ENCODE measurements at regions not wholly inside any gene's neighbourhood (a gene's known extent, or its start where the extent isn't known, plus 50 kb on each side); places are given as distances from the start of the nearest gene placed in this dataset.

DNA sequence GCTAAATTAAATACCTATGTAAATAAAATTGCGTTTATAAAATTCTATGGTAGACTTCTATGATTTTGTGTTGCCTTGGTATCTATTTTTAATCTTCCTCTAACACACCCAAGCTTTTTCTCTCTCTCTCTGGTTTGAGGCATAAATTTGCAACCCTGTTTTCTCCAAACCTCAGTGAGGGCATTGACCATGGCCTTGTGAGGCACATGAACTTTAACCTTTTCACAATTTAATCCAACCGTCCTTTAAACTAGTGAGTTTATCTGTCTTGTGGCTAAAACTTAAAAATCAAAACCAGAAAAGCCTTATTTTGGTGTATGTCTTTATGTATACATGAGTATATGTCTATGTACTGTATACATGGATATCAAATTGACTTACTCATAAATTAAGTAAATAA, 746.6 kb upstream of the B3GALT2 start:
- DNase-seq: no peak
- H3K36me3 ChIP-seq (ENCODE audit: control insufficient read depth, insufficient read depth, low read length): no peaks in the 10 kb centered on the region

GRCh38 chr1:193931356-193931755, 744.9 kb upstream of the B3GALT2 start:
- H3K9me3 ChIP-seq (ENCODE audit: control insufficient read depth in 2 of 2, low read length in 2 of 2): no peaks in the 10 kb centered on the region
- no peaks in the 10 kb centered on the region for H3K27me3 ChIP-seq (ENCODE audit: control insufficient read depth, insufficient read depth, low read length)
- ATAC-seq (ENCODE audit: low read depth in 2 of 2): no peak
- H3K4me3 Mint-ChIP-seq: no peak overlapping the region
- peaks cover 0 to 9% (median 2%) of the 10 kb centered on the region in 4 donors for H3K4me1 Mint-ChIP-seq
- no peaks in the 10 kb centered on the region for H3K27me3 Mint-ChIP-seq
- H3K36me3 Mint-ChIP-seq: no peaks in the 10 kb centered on the region
- DNase-seq: no peak
- no peak overlapping the region for H3K27ac ChIP-seq (ENCODE audit: insufficient read depth, low read length, poor library complexity, severe bottlenecking)
- H3K4me3 ChIP-seq (ENCODE audit: low read depth, low read length): no peak overlapping the region
- H3K36me3 ChIP-seq (ENCODE audit: control insufficient read depth, insufficient read depth, low read length): no peaks in the 10 kb centered on the region
- peaks cover 0 to 8% (median 2%) of the 10 kb centered on the region in 7 donors for H3K9me3 Mint-ChIP-seq
- no peak overlapping the region for H3K27ac Mint-ChIP-seq
- no peaks in the 10 kb centered on the region for H3K4me1 ChIP-seq (ENCODE audit: control insufficient read depth, insufficient read depth, low read length, poor library complexity, severe bottlenecking)

More for the DNA sequence above, 746.6 kb upstream of the B3GALT2 start:
- Mint-ChIP-seq H3K9me3 (peaks cover 0 to 3% (median 0%) of the 10 kb centered on the region in 7 donors), H3K4me1 (peaks cover 0 to 9% (median 2%) of the 10 kb centered on the region in 4 donors), H3K36me3 (no peaks in the 10 kb centered on the region), H3K4me3 (no peak overlapping the region), H3K27me3 (no peaks in the 10 kb centered on the region), H3K27ac (no peak overlapping the region)
- H3K4me1 ChIP-seq (ENCODE audit: control insufficient read depth, insufficient read depth, low read length, poor library complexity, severe bottlenecking): no peaks in the 10 kb centered on the region
- H3K4me3 ChIP-seq (ENCODE audit: low read depth, low read length): no peak overlapping the region
- H3K9me3 ChIP-seq (ENCODE audit: control insufficient read depth in 2 of 2, low read length in 2 of 2): no peaks in the 10 kb centered on the region
- H3K27ac ChIP-seq (ENCODE audit: insufficient read depth, low read length, poor library complexity, severe bottlenecking): no peak overlapping the region
- H3K27me3 ChIP-seq (ENCODE audit: control insufficient read depth, insufficient read depth, low read length): no peaks in the 10 kb centered on the region
- no peak for ATAC-seq (ENCODE audit: low read depth in 2 of 2)

GRCh38 chr1:193929374-193930033, 743.1 kb upstream of the B3GALT2 start:
- no peaks in the 10 kb centered on the region for H3K27me3 Mint-ChIP-seq
- peak overlapping the region in 1 of 4 donors; percentile 11 for H3K4me3 Mint-ChIP-seq
- H3K4me1 Mint-ChIP-seq: peaks cover 0 to 9% (median 2%) of the 10 kb centered on the region in 4 donors
- Histone ChIP-seq H3K4me3 (ENCODE audit: low read depth, low read length) (no peak overlapping the region), H3K27me3 (ENCODE audit: control insufficient read depth, insufficient read depth, low read length) (no peaks in the 10 kb centered on the region), H3K36me3 (ENCODE audit: control insufficient read depth, insufficient read depth, low read length) (no peaks in the 10 kb centered on the region), H3K27ac (ENCODE audit: insufficient read depth, low read length, poor library complexity, severe bottlenecking) (no peak overlapping the region), H3K4me1 (ENCODE audit: control insufficient read depth, insufficient read depth, low read length, poor library complexity, severe bottlenecking) (no peaks in the 10 kb centered on the region), H3K9me3 (ENCODE audit: control insufficient read depth in 2 of 2, low read length in 2 of 2) (no peaks in the 10 kb centered on the region)
- ATAC-seq (ENCODE audit: low read depth in 2 of 2) (no peak), DNase-seq (no peak)
- H3K36me3 Mint-ChIP-seq: no peaks in the 10 kb centered on the region
- H3K27ac Mint-ChIP-seq: peak overlapping the region in 1 of 3 donors; percentile 20
- peaks cover 0 to 8% (median 2%) of the 10 kb centered on the region in 7 donors for H3K9me3 Mint-ChIP-seq

- Histone ChIP-seq H3K4me3 (ENCODE audit: low read depth, low read length) (no peak overlapping the region), H3K27me3 (ENCODE audit: control insufficient read depth, insufficient read depth, low read length) (no peaks in the 10 kb centered on the region), H3K4me1 (ENCODE audit: control insufficient read depth, insufficient read depth, low read length, poor library complexity, severe bottlenecking) (no peaks in the 10 kb centered on the region), H3K36me3 (ENCODE audit: control insufficient read depth, insufficient read depth, low read length) (no peaks in the 10 kb centered on the region), H3K27ac (ENCODE audit: insufficient read depth, low read length, poor library complexity, severe bottlenecking) (no peak overlapping the region), H3K9me3 (ENCODE audit: control insufficient read depth in 2 of 2, low read length in 2 of 2) (no peaks in the 10 kb centered on the region)
- Mint-ChIP-seq H3K9me3 (peaks cover 0 to 8% (median 2%) of the 10 kb centered on the region in 7 donors), H3K27ac (no peak overlapping the region), H3K27me3 (no peaks in the 10 kb centered on the region), H3K4me3 (no peak overlapping the region), H3K36me3 (no peaks in the 10 kb centered on the region), H3K4me1 (no peaks in the 10 kb centered on the region)
- DNase-seq (peak in 1 of 3 donors; percentile 6), ATAC-seq (ENCODE audit: low read depth in 2 of 2) (no peak)
Measured at GRCh38 chr1:193927550-193927949, 741.1 kb upstream of the B3GALT2 start.

DNA sequence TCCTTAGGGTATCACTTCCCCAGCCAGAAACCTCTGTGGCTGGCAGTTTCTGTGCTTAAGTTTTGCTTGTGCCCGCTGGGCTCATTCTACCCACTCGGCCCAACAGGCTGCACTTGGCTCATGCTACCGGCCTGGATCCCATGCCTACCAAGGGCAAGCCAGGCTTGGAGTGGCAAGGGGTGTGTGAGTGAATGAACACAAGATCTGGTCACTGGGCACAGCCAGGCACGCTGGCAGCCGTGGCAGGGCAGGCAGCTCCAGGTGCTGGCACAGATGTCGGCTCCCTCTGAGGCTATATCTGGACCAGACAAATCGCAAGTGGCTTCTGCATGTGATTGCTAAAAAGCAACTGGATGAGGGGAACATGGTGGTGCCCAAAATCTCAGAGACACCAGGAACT, 740.5 kb upstream of the B3GALT2 start:
- no peaks in the 10 kb centered on the region for H3K36me3 ChIP-seq (ENCODE audit: control insufficient read depth, insufficient read depth, low read length)
- H3K27ac ChIP-seq (ENCODE audit: insufficient read depth, low read length, poor library complexity, severe bottlenecking): no peak overlapping the region
- no peak for DNase-seq

DNA sequence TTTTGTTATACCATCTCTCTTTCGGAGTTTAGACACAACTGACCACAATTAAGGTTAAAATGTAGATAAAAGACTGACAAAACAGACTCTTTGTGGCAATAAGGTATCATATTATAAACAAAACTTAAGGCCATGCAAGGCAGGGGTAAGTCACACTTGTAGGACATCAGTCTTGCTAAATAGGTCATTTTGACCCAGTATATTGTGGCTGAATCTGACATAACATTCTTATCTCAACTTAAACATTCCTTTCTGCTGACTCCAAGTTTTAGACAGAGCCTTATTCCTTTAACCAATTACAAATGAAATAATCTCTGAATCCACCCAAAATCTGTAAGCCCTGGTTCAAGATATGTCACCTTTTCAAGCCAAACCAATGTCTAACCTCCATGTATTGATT, 733.4 kb upstream of the B3GALT2 start:
- no peak overlapping the region for H3K27ac ChIP-seq (ENCODE audit: insufficient read depth, low read length, poor library complexity, severe bottlenecking)
- no peaks in the 10 kb centered on the region for H3K36me3 ChIP-seq (ENCODE audit: control insufficient read depth, insufficient read depth, low read length)
- peaks cover 0 to 5% (median 0%) of the 10 kb centered on the region in 7 donors for H3K9me3 Mint-ChIP-seq
- no peaks in the 10 kb centered on the region for H3K27me3 ChIP-seq (ENCODE audit: control insufficient read depth, insufficient read depth, low read length)
- no peak overlapping the region for H3K4me3 ChIP-seq (ENCODE audit: low read depth, low read length)
- no peaks in the 10 kb centered on the region for H3K9me3 ChIP-seq (ENCODE audit: control insufficient read depth in 2 of 2, low read length in 2 of 2)
- ATAC-seq (ENCODE audit: low read depth in 2 of 2) (no peak), DNase-seq (no peak)
- H3K4me1 ChIP-seq (ENCODE audit: control insufficient read depth, insufficient read depth, low read length, poor library complexity, severe bottlenecking): no peaks in the 10 kb centered on the region
- H3K4me1 Mint-ChIP-seq: peaks cover 0 to 6% (median 1%) of the 10 kb centered on the region in 4 donors
- no peaks in the 10 kb centered on the region for H3K36me3 Mint-ChIP-seq
- no peaks in the 10 kb centered on the region for H3K27me3 Mint-ChIP-seq
- H3K4me3 Mint-ChIP-seq: no peak overlapping the region
- no peak overlapping the region for H3K27ac Mint-ChIP-seq

More for the DNA sequence above, 740.5 kb upstream of the B3GALT2 start:
- Histone ChIP-seq H3K4me1 (ENCODE audit: control insufficient read depth, insufficient read depth, low read length, poor library complexity, severe bottlenecking) (no peaks in the 10 kb centered on the region), H3K9me3 (ENCODE audit: control insufficient read depth in 2 of 2, low read length in 2 of 2) (no peaks in the 10 kb centered on the region), H3K27me3 (ENCODE audit: control insufficient read depth, insufficient read depth, low read length) (no peaks in the 10 kb centered on the region), H3K4me3 (ENCODE audit: low read depth, low read length) (no peak overlapping the region)
- Mint-ChIP-seq H3K27me3 (no peaks in the 10 kb centered on the region), H3K4me1 (no peaks in the 10 kb centered on the region), H3K36me3 (no peaks in the 10 kb centered on the region), H3K4me3 (no peak overlapping the region), H3K27ac (peak overlapping the region in 1 of 3 donors; percentile 32), H3K9me3 (peaks cover 0 to 8% (median 2%) of the 10 kb centered on the region in 7 donors)
- ATAC-seq (ENCODE audit: low read depth in 2 of 2): no peak

DNA sequence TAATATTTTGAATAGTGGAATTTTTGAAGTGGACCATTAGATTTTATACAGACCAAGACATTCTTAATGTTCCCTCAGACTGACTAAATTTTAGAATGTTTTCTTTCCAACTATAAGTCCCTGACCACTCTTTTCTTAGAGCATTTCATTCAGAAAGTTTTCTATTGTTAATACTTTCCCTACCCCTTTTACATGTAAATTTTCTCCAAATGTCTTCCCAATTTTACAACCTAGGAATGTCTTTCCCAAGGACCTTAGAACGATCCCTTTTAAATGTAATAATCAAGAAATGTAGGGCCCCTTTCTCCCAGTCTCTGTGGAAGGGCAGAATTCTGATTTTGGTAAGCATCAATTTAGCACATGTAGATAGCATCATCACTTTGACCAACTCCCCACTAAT, 730.0 kb upstream of the B3GALT2 start:
- H3K27ac Mint-ChIP-seq: no peak overlapping the region
- H3K27ac ChIP-seq (ENCODE audit: insufficient read depth, low read length, poor library complexity, severe bottlenecking): no peak overlapping the region
- no peaks in the 10 kb centered on the region for H3K27me3 Mint-ChIP-seq
- peaks cover 0 to 4% (median 0%) of the 10 kb centered on the region in 7 donors for H3K9me3 Mint-ChIP-seq
- no peaks in the 10 kb centered on the region for H3K36me3 ChIP-seq (ENCODE audit: control insufficient read depth, insufficient read depth, low read length)
- H3K9me3 ChIP-seq (ENCODE audit: control insufficient read depth in 2 of 2, low read length in 2 of 2): no peaks in the 10 kb centered on the region
- no peak overlapping the region for H3K4me3 ChIP-seq (ENCODE audit: low read depth, low read length)
- H3K36me3 Mint-ChIP-seq: no peaks in the 10 kb centered on the region
- no peak for ATAC-seq (ENCODE audit: low read depth in 2 of 2)
- no peaks in the 10 kb centered on the region for H3K4me1 ChIP-seq (ENCODE audit: control insufficient read depth, insufficient read depth, low read length, poor library complexity, severe bottlenecking)
- H3K27me3 ChIP-seq (ENCODE audit: control insufficient read depth, insufficient read depth, low read length): no peaks in the 10 kb centered on the region
- no peak overlapping the region for H3K4me3 Mint-ChIP-seq
- DNase-seq: no peak
- peaks cover 0 to 6% (median 1%) of the 10 kb centered on the region in 4 donors for H3K4me1 Mint-ChIP-seq

GRCh38 chr1:193914871-193915270, 728.5 kb upstream of the B3GALT2 start:
- no peak for ATAC-seq (ENCODE audit: low read depth in 2 of 2)
- no peak for DNase-seq
- no peaks in the 10 kb centered on the region for H3K36me3 ChIP-seq (ENCODE audit: control insufficient read depth, insufficient read depth, low read length)
- peaks cover 0 to 3% (median 0%) of the 10 kb centered on the region in 7 donors for H3K9me3 Mint-ChIP-seq
- no peaks in the 10 kb centered on the region for H3K9me3 ChIP-seq (ENCODE audit: control insufficient read depth in 2 of 2, low read length in 2 of 2)
- H3K27ac ChIP-seq (ENCODE audit: insufficient read depth, low read length, poor library complexity, severe bottlenecking): no peak overlapping the region
- peaks cover 0 to 2% (median 0%) of the 10 kb centered on the region in 4 donors for H3K4me1 Mint-ChIP-seq
- H3K4me3 Mint-ChIP-seq: no peak overlapping the region
- no peaks in the 10 kb centered on the region for H3K27me3 Mint-ChIP-seq
- H3K27me3 ChIP-seq (ENCODE audit: control insufficient read depth, insufficient read depth, low read length): no peaks in the 10 kb centered on the region
- H3K36me3 Mint-ChIP-seq: no peaks in the 10 kb centered on the region
- H3K4me1 ChIP-seq (ENCODE audit: control insufficient read depth, insufficient read depth, low read length, poor library complexity, severe bottlenecking): no peaks in the 10 kb centered on the region
- H3K4me3 ChIP-seq (ENCODE audit: low read depth, low read length): no peak overlapping the region
- no peak overlapping the region for H3K27ac Mint-ChIP-seq

All from CD4-positive, CD25-positive, alpha-beta regulatory T cell (primary cell).